ENCODE measurements at regions not wholly inside any gene's neighbourhood (a gene's known extent, or its start where the extent isn't known, plus 50 kb on each side); places are given as distances from the start of the nearest gene placed in this dataset.

- ChIA-PET POLR2A (ENCODE audit: partially characterized antibody) (no interaction called here), CTCF (ENCODE audit: partially characterized antibody) (no interaction called here)
- no peak overlapping the region for H3K23ac ChIP-seq (ENCODE audit: insufficient read length)
- no peak overlapping the region for H3K56ac ChIP-seq (replicated peaks; ENCODE audit: insufficient read length, low read depth, low read length)
- no peaks in the 10 kb centered on the region for H3K4me1 ChIP-seq (replicated peaks in 1 of 4; ENCODE audit: control insufficient read depth in 3 of 4, insufficient read depth in 4 of 4, low read length in 3 of 4)
- H3K9me3 ChIP-seq (ENCODE audit: insufficient read depth in 2 of 2, low read depth in 1 of 2, low read length in 1 of 2), result no peaks in the 10 kb centered on the region
- H3K23me2 ChIP-seq (ENCODE audit: low read depth, low read length), result no peaks in the 10 kb centered on the region
- H4K91ac ChIP-seq (replicated peaks; ENCODE audit: insufficient read length, low read length), result no peak overlapping the region
- WGBS, 2 experiments (ENCODE audit: extremely low coverage in 1 of 2, insufficient coverage in 1 of 2, insufficient read length in 1 of 2, insufficient replicate concordance in 2 of 2, low coverage in 1 of 2, low lambda C conversion rate in 2 of 2, missing lambda C conversion rate in 1 of 2), result 83% methylated on average over 3 of the region's 3 CpGs; no CpG with 5 or more reads in 1 of the 2 experiments
- no peak overlapping the region for H4K8ac ChIP-seq (ENCODE audit: extremely low read depth, insufficient read depth, low read length)
- no peak overlapping the region for H2AFZ ChIP-seq (ENCODE audit: low read length)
- no peak overlapping the region for H3K18ac ChIP-seq (ENCODE audit: extremely low read depth, low read length)
- no peak overlapping the region for H2BK20ac ChIP-seq (ENCODE audit: low read length)
- H4K20me1 ChIP-seq (replicated peaks in 1 of 2; ENCODE audit: control insufficient read depth in 1 of 2, insufficient read depth in 2 of 2, low read length in 2 of 2), result no peaks in the 10 kb centered on the region
- H3K36me3 ChIP-seq (ENCODE audit: control insufficient read depth in 2 of 4, insufficient read depth in 4 of 4, low read length in 3 of 4), result no peaks in the 10 kb centered on the region
- no peaks in the 10 kb centered on the region for H3K79me2 ChIP-seq (ENCODE audit: control insufficient read depth in 1 of 2, insufficient read depth in 2 of 2, low read length in 2 of 2)
- no peak overlapping the region for H4K5ac ChIP-seq (ENCODE audit: insufficient read length, low read depth, low read length)
- H3K4me3 ChIP-seq (ENCODE audit: extremely low read depth in 1 of 4, insufficient read depth in 2 of 4, low read depth in 3 of 4, low read length in 4 of 4), result no peak overlapping the region
- no peak overlapping the region for H2BK5ac ChIP-seq (ENCODE audit: low read depth, low read length)
- H3K79me1 ChIP-seq (ENCODE audit: low read depth, low read length), result no peaks in the 10 kb centered on the region
- H2AK5ac ChIP-seq (ENCODE audit: low read depth, low read length), result no peak overlapping the region
- H3K27ac ChIP-seq (ENCODE audit: low read depth, low read length), result no peak overlapping the region
- FAIRE-seq, result no peak
- H2BK120ac ChIP-seq (replicated peaks; ENCODE audit: low read depth, low read length), result no peak overlapping the region
- H3K9ac ChIP-seq (replicated peaks in 1 of 4; ENCODE audit: extremely low read depth in 1 of 4, low read depth in 3 of 4, low read length in 3 of 4), result no peak overlapping the region
- no peak overlapping the region for H3K4ac ChIP-seq (replicated peaks; ENCODE audit: insufficient read length, low read depth, low read length)
- no peak overlapping the region for H2BK12ac ChIP-seq (ENCODE audit: low read depth, low read length)
- no peak overlapping the region for H2BK15ac ChIP-seq (ENCODE audit: low read length)
- H3K14ac ChIP-seq (ENCODE audit: insufficient read length), result no peak overlapping the region
- H3K4me2 ChIP-seq (ENCODE audit: insufficient read depth in 1 of 2, low read depth in 2 of 2, low read length in 2 of 2), result no peak overlapping the region
- no peaks in the 10 kb centered on the region for H3K27me3 ChIP-seq (replicated peaks in 1 of 4; ENCODE audit: control insufficient read depth in 3 of 4, extremely low read depth in 1 of 4, insufficient read depth in 3 of 4, low read length in 3 of 4)
- DNase-seq (ENCODE audit: low read depth in 1 of 2, low spot score in 2 of 2), result no peak
- TF ChIP-seq TCF12 (IDR thresholded peaks at IDR 0.05; ENCODE audit: low read depth, low read length) (no peak), SIX5 (IDR thresholded peaks at IDR 0.05; ENCODE audit: low read depth, low read length) (no peak), CEBPB (IDR thresholded peaks at IDR 0.05; ENCODE audit: low read depth, low read length) (no peak), CHD2 (IDR thresholded peaks at IDR 0.05; ENCODE audit: low read length) (no peak), CTCF (IDR thresholded peaks at IDR 0.05; ENCODE audit: control extremely low read depth in 1 of 3, insufficient read depth in 1 of 3, low read depth in 1 of 3, low read length in 3 of 3) (no peak), EGR1 (IDR thresholded peaks at IDR 0.05; ENCODE audit: borderline replicate concordance, low read depth, low read length) (no peak), RNF2 (IDR thresholded peaks at IDR 0.05; ENCODE audit: borderline replicate concordance, low read depth, low read length, missing control alignments, poor library complexity, severe bottlenecking) (no peak), E2F6 (IDR thresholded peaks at IDR 0.05) (no peak), MAFK (IDR thresholded peaks at IDR 0.05; ENCODE audit: low read depth, low read length) (no peak), CBX8 (IDR thresholded peaks at IDR 0.05; ENCODE audit: borderline replicate concordance, low read depth, low read length) (no peak), SP1 (IDR thresholded peaks at IDR 0.05; ENCODE audit: low read depth, low read length) (no peak)
- TF ChIP-seq, protein P1, sequence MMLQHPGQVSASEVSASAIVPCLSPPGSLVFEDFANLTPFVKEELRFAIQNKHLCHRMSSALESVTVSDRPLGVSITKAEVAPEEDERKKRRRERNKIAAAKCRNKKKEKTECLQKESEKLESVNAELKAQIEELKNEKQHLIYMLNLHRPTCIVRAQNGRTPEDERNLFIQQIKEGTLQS (IDR thresholded peaks at IDR 0.05; ENCODE audit: insufficient read depth, low read depth, low read length), result no peak
These were observed 389.6 kb upstream of the DDHD1 start for GRCh38 chr14:53542732-53543131.

Measured in H1 (cell line).